Sigmoid colon (tissue), 4 donors: ENCODE measurements at regions not wholly inside any gene's neighbourhood (a gene's known extent, or its start where the extent isn't known, plus 50 kb on each side); places are given as distances from the start of the nearest gene placed in this dataset.

Source experiments
- POLR2A ChIP-seq, 2 donors: fragments of 450-650 bp; IDR thresholded peaks; one replicate each; pipeline ENCODE4 v1.6.1; 2016; ENCODE audit warnings: antibody characterized with exemption in 2 of 2, mild to moderate bottlenecking in 2 of 2, moderate library complexity in 2 of 2
- POLR2AphosphoS5 ChIP-seq, 4 donors: sonication (generic); formaldehyde crosslinking; IDR thresholded peaks; one replicate each; pipeline ENCODE4 v1.6.1; 2017; ENCODE audit warnings: antibody characterized with exemption in 4 of 4
- TF ChIP-seq, protein P1 (sequence below), 4 experiments: fragments of 450-650 bp in 3 of 4; fragments of 200-600 bp in 1 of 4; IDR thresholded peaks; one replicate each; pipeline ENCODE4 v1.5.1; 2016 to 2019; ENCODE audit warnings: antibody characterized with exemption in 4 of 4, mild to moderate bottlenecking in 3 of 4, moderate library complexity in 2 of 4

DNA sequence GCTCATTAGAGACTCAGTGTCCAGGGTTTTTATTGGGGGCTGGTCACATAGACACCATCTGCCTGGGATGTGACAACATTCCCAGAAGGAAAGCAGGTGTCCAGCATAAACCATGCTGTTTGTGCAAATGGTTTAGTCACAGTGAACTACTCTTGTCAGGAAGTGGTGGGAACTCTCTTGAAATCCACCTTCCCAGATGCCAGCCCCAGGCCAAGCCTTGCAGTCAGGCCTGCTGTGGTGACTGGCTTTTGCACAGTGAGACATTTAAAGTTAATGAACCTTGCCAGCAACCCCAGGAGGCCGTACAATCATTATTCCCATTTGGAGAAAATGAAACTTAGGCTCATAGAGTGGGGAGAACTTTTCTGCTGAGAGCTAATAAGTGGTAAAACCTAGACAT lies 242.5 kb upstream of the KCNG1 start:
- TF ChIP-seq, protein P1, sequence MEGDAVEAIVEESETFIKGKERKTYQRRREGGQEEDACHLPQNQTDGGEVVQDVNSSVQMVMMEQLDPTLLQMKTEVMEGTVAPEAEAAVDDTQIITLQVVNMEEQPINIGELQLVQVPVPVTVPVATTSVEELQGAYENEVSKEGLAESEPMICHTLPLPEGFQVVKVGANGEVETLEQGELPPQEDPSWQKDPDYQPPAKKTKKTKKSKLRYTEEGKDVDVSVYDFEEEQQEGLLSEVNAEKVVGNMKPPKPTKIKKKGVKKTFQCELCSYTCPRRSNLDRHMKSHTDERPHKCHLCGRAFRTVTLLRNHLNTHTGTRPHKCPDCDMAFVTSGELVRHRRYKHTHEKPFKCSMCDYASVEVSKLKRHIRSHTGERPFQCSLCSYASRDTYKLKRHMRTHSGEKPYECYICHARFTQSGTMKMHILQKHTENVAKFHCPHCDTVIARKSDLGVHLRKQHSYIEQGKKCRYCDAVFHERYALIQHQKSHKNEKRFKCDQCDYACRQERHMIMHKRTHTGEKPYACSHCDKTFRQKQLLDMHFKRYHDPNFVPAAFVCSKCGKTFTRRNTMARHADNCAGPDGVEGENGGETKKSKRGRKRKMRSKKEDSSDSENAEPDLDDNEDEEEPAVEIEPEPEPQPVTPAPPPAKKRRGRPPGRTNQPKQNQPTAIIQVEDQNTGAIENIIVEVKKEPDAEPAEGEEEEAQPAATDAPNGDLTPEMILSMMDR (IDR thresholded peaks at IDR 0.05), result no peak
- TF ChIP-seq POLR2A (IDR thresholded peaks at IDR 0.05) (no peak), POLR2AphosphoS5 (IDR thresholded peaks at IDR 0.05) (no peak)
